H9 (cell line): ENCODE measurements at regions not wholly inside any gene's neighbourhood (a gene's known extent, or its start where the extent isn't known, plus 50 kb on each side); places are given as distances from the start of the nearest gene placed in this dataset.

ENCODE experiments used
- DNase-seq: peaks from one replicate; pipeline ENCODE4 v3.0.0-alpha.2; 2017
- H2AFZ ChIP-seq: one replicate; pipeline ENCODE4 v1.6.1; 2013; ENCODE audit warnings: mild to moderate bottlenecking, low read length, control low read depth, moderate library complexity
- H2AK5ac ChIP-seq: 2 replicates; pipeline ENCODE4 v1.6.1; 2013; ENCODE audit warnings: low read length, control low read depth, mixed read lengths; ENCODE audit not compliant: insufficient read length
- H2BK120ac ChIP-seq: one replicate; pipeline ENCODE4 v1.6.1; 2013; ENCODE audit warnings: low read depth, mild to moderate bottlenecking, low read length, control low read depth, inconsistent platforms; ENCODE audit not compliant: poor library complexity, severe bottlenecking
- H2BK12ac ChIP-seq: 2 replicates; pipeline ENCODE4 v1.6.1; 2013; ENCODE audit warnings: low read length, control low read depth, mixed read lengths, low read depth; ENCODE audit not compliant: insufficient read length
- H2BK15ac ChIP-seq: 2 replicates; pipeline ENCODE4 v1.6.1; 2013; ENCODE audit warnings: low read depth, low read length, control low read depth
- H2BK20ac ChIP-seq: one replicate; pipeline ENCODE4 v1.6.1; 2013; ENCODE audit warnings: low read depth, mild to moderate bottlenecking, low read length, control low read depth, inconsistent platforms; ENCODE audit not compliant: poor library complexity, severe bottlenecking
- H2BK5ac ChIP-seq: 2 replicates; pipeline ENCODE4 v1.6.1; 2013; ENCODE audit warnings: low read length, control low read depth, mixed read lengths; ENCODE audit not compliant: insufficient read length
- H3K14ac ChIP-seq: 2 replicates; pipeline ENCODE4 v1.6.1; 2013; ENCODE audit warnings: low read length, control low read depth; ENCODE audit not compliant: insufficient read depth
- H3K18ac ChIP-seq: 2 replicates; pipeline ENCODE4 v1.6.1; 2013; ENCODE audit warnings: low read depth, mild to moderate bottlenecking, mixed read lengths, low read length, control low read depth; ENCODE audit not compliant: insufficient read length
- H3K23ac ChIP-seq: 2 replicates; pipeline ENCODE4 v1.6.1; 2013; ENCODE audit warnings: low read length, control low read depth, mixed read lengths, low read depth; ENCODE audit not compliant: insufficient read length
- H3K23me2 ChIP-seq: 2 replicates; pipeline ENCODE4 v1.6.1; 2013; ENCODE audit warnings: low read depth, mild to moderate bottlenecking, mixed read lengths, low read length, control low read depth; ENCODE audit not compliant: insufficient read length, poor library complexity, severe bottlenecking
- H3K27ac ChIP-seq: 2 replicates; pipeline ENCODE4 v1.5.1; 2013; ENCODE audit warnings: low read length, control low read depth, mixed read lengths, low read depth; ENCODE audit not compliant: insufficient read length
- H3K27me3 ChIP-seq: 2 replicates; pipeline ENCODE4 v1.6.1; 2013; ENCODE audit warnings: low read length, control low read depth, inconsistent platforms; ENCODE audit not compliant: insufficient read depth
- H3K4ac ChIP-seq: 2 replicates; pipeline ENCODE4 v1.6.1; 2013; ENCODE audit warnings: low read depth, mild to moderate bottlenecking, control low read depth, inconsistent platforms, low read length, moderate library complexity
- H3K4me1 ChIP-seq: 2 replicates; pipeline ENCODE4 v1.6.1; 2013; ENCODE audit warnings: low read length, control low read depth, inconsistent platforms; ENCODE audit not compliant: insufficient read depth
- H3K4me2 ChIP-seq: 2 replicates; pipeline ENCODE4 v1.6.1; 2013; ENCODE audit warnings: low read length, control low read depth, mixed read lengths; ENCODE audit not compliant: insufficient read length, insufficient read depth
- H3K56ac ChIP-seq: 2 replicates; pipeline ENCODE4 v1.6.1; 2013; ENCODE audit warnings: low read depth, mild to moderate bottlenecking, mixed read lengths, low read length, control low read depth; ENCODE audit not compliant: insufficient read length
- H3K79me1 ChIP-seq: 2 replicates; pipeline ENCODE4 v1.6.1; 2013; ENCODE audit warnings: low read depth, mild to moderate bottlenecking, moderate library complexity, low read length, control low read depth, inconsistent platforms; ENCODE audit not compliant: insufficient read depth, poor library complexity, severe bottlenecking
- H3K79me2 ChIP-seq: 2 replicates; pipeline ENCODE4 v1.6.1; 2013; ENCODE audit warnings: low read length, control low read depth, inconsistent platforms; ENCODE audit not compliant: insufficient read depth
- H3K9ac ChIP-seq: 2 replicates; pipeline ENCODE4 v1.6.1; 2013; ENCODE audit warnings: low read length, control low read depth, mixed read lengths; ENCODE audit not compliant: insufficient read length; ENCODE audit errors: extremely low read depth
- H3K9me3 ChIP-seq: one replicate; pipeline ENCODE4 v1.6.1; 2013; ENCODE audit warnings: low read depth, low read length, inconsistent platforms; ENCODE audit not compliant: control insufficient read depth
- H3T11ph ChIP-seq: one replicate; pipeline ENCODE4 v1.6.1; 2013; ENCODE audit warnings: mild to moderate bottlenecking, low read length, control low read depth, inconsistent platforms
- H4K20me1 ChIP-seq: one replicate; pipeline ENCODE4 v1.6.1; 2013; ENCODE audit not compliant: control insufficient read depth, insufficient read length, insufficient read depth
- H4K5ac ChIP-seq: 2 replicates; pipeline ENCODE4 v1.6.1; 2013; ENCODE audit warnings: low read depth, mild to moderate bottlenecking, mixed read lengths, low read length, control low read depth; ENCODE audit not compliant: insufficient read length
- H4K8ac ChIP-seq: replicated peaks from 2 replicates; pipeline ENCODE4 v1.6.1; 2013; ENCODE audit warnings: low read length, control low read depth, mixed read lengths, low read depth; ENCODE audit not compliant: insufficient read length
- H4K91ac ChIP-seq: 2 replicates; pipeline ENCODE4 v1.6.1; 2013; ENCODE audit warnings: low read depth, mild to moderate bottlenecking, moderate library complexity, mixed read lengths, low read length, control low read depth; ENCODE audit not compliant: insufficient read length
- H3K27ac Mint-ChIP-seq, 3 experiments: 2 replicates in 2 of 3; 3 replicates in 1 of 3; pipeline ENCODE4 v1.8.0; 2020 to 2021; ENCODE audit warnings: mixed read lengths in 3 of 3, mild to moderate bottlenecking in 1 of 3, moderate library complexity in 1 of 3
- H3K27me3 Mint-ChIP-seq: 2 replicates; pipeline ENCODE4 v1.8.0; 2021; ENCODE audit warnings: low read depth, mild to moderate bottlenecking, moderate library complexity, mixed read lengths
- H3K36me3 Mint-ChIP-seq, 3 experiments: 2 replicates in 2 of 3; 3 replicates in 1 of 3; pipeline ENCODE4 v1.8.0; 2020 to 2021; ENCODE audit warnings: low read depth in 3 of 3, mixed read lengths in 3 of 3; ENCODE audit not compliant: insufficient read depth in 1 of 3
- H3K4me1 Mint-ChIP-seq, 2 experiments: 2 replicates each; pipeline ENCODE4 v1.8.0; 2020; ENCODE audit warnings: mixed read lengths in 2 of 2
- H3K4me3 Mint-ChIP-seq, 2 experiments: 2 replicates in 1 of 2; 3 replicates in 1 of 2; pipeline ENCODE4 v1.8.0; 2020 to 2021; ENCODE audit warnings: mild to moderate bottlenecking in 2 of 2, mixed read lengths in 2 of 2, moderate library complexity in 1 of 2
- H3K9me3 Mint-ChIP-seq, 2 experiments: 2 replicates in 1 of 2; 3 replicates in 1 of 2; pipeline ENCODE4 v1.8.0; 2020; ENCODE audit warnings: mild to moderate bottlenecking in 2 of 2, mixed read lengths in 2 of 2, moderate library complexity in 1 of 2
- CTCF ChIP-seq: fragments of 200-600 bp; sonication (generic); conservative IDR thresholded peaks from 3 replicates; pipeline ENCODE4 v1.8.0; 2021; ENCODE audit warnings: antibody characterized with exemption, mild to moderate bottlenecking
- WGBS: extraction: QIAGEN DNeasy Blood & Tissue Kit; methylation state at CpG from one replicate; pipeline ENCODE4 v1.1.7; 2013; ENCODE audit warnings: missing lambda C conversion rate, low lambda C conversion rate, mixed read lengths; ENCODE audit not compliant: insufficient read length; ENCODE audit errors: extremely low coverage; 5-methylcytosine and 5-hydroxymethylcytosine counted together

GRCh38 chr5:82749461-82749820 is 327.8 kb downstream of the TMEM167A start:
- H3K79me1 ChIP-seq = no peaks in the 10 kb centered on the region
- H3K79me2 ChIP-seq = no peaks in the 10 kb centered on the region
- H3K9me3 ChIP-seq = no peaks in the 10 kb centered on the region
- no peak overlapping the region for H3K4me2 ChIP-seq
- no peak overlapping the region for H3K9ac ChIP-seq
- no peak overlapping the region for H3K14ac ChIP-seq
- H3K56ac ChIP-seq = no peak overlapping the region
- H3K23me2 ChIP-seq = no peaks in the 10 kb centered on the region
- peaks cover 1 to 6% (median 5%) of the 10 kb centered on the region in 3 experiments; a peak in 2 of 7 replicates for H3K36me3 Mint-ChIP-seq
- H3K27me3 ChIP-seq = no peaks in the 10 kb centered on the region
- H3K27me3 Mint-ChIP-seq = peaks cover 2% of the 10 kb centered on the region; the same call in 1 of the 2 replicates
- no peak overlapping the region for H2AFZ ChIP-seq
- peaks cover 8 to 9% of the 10 kb centered on the region in 2 experiments; a peak in 4 of 5 replicates for H3K9me3 Mint-ChIP-seq
- H3K18ac ChIP-seq = no peak overlapping the region
- H2BK12ac ChIP-seq = no peak overlapping the region
- DNase-seq = no peak
- H3K4me1 Mint-ChIP-seq = no peaks in the 10 kb centered on the region
- no peak overlapping the region for H3K4ac ChIP-seq
- no peak overlapping the region for H4K8ac ChIP-seq
- H2AK5ac ChIP-seq = no peak overlapping the region
- no peak overlapping the region for H3K23ac ChIP-seq
- no peak overlapping the region for H3K4me3 Mint-ChIP-seq
- H4K91ac ChIP-seq = no peak overlapping the region
- no peak for TF ChIP-seq CTCF
- no peak overlapping the region for H3T11ph ChIP-seq
- no peak overlapping the region for H3K27ac Mint-ChIP-seq
- H2BK15ac ChIP-seq = no peak overlapping the region
- H4K5ac ChIP-seq = no peak overlapping the region
- no peak overlapping the region for H2BK120ac ChIP-seq
- H2BK20ac ChIP-seq = no peak overlapping the region
- no peaks in the 10 kb centered on the region for H4K20me1 ChIP-seq
- H3K4me1 ChIP-seq = no peaks in the 10 kb centered on the region
- H2BK5ac ChIP-seq = no peak overlapping the region
- WGBS = no CpG with 5 or more reads among the region's 5 CpGs
- H3K27ac ChIP-seq = no peak overlapping the region
